Endodermal cell (in vitro differentiated cells): ENCODE measurements at regions not wholly inside any gene's neighbourhood (a gene's known extent, or its start where the extent isn't known, plus 50 kb on each side); places are given as distances from the start of the nearest gene placed in this dataset.

Source experiments
- DNase-seq: peaks from one replicate; pipeline ENCODE4 v3.0.0-alpha.2; 2017
- H3K27ac ChIP-seq: 2 replicates; pipeline ENCODE4 v1.5.1; 2013; ENCODE audit warnings: mild to moderate bottlenecking, low read depth, low read length, moderate library complexity
- H3K27me3 ChIP-seq: 2 replicates; pipeline ENCODE4 v1.6.1; 2013; ENCODE audit warnings: mild to moderate bottlenecking, low read length, moderate library complexity; ENCODE audit not compliant: insufficient read depth, control insufficient read depth, poor library complexity, severe bottlenecking
- H3K36me3 ChIP-seq: 2 replicates; pipeline ENCODE4 v1.7.0; 2013; ENCODE audit warnings: mild to moderate bottlenecking, low read length, moderate library complexity; ENCODE audit not compliant: control insufficient read depth, insufficient read depth
- H3K4me1 ChIP-seq: one replicate; pipeline ENCODE4 v1.7.0; 2013; ENCODE audit warnings: low read length; ENCODE audit not compliant: control insufficient read depth, insufficient read depth
- H3K4me3 ChIP-seq: 2 replicates; pipeline ENCODE4 v1.5.1; 2013; ENCODE audit warnings: mild to moderate bottlenecking, low read length, moderate library complexity
- H3K9ac ChIP-seq: 2 replicates; pipeline ENCODE4 v1.6.1; 2013; ENCODE audit warnings: mild to moderate bottlenecking, low read length, moderate library complexity; ENCODE audit not compliant: poor library complexity, severe bottlenecking; ENCODE audit errors: extremely low read depth
- H3K9me3 ChIP-seq: 2 replicates; pipeline ENCODE4 v1.6.1; 2013; ENCODE audit warnings: mild to moderate bottlenecking, low read length, moderate library complexity; ENCODE audit not compliant: control insufficient read depth
- H3K27ac Mint-ChIP-seq: 2 replicates; pipeline ENCODE4 v1.8.0; 2020; ENCODE audit warnings: mixed read lengths
- H3K27me3 Mint-ChIP-seq: 2 replicates; pipeline ENCODE4 v1.8.0; 2021; ENCODE audit warnings: mild to moderate bottlenecking, mixed read lengths; ENCODE audit not compliant: insufficient read depth
- H3K36me3 Mint-ChIP-seq: 2 replicates; pipeline ENCODE4 v1.8.0; 2020; ENCODE audit warnings: low read depth, mixed read lengths
- H3K4me1 Mint-ChIP-seq: 2 replicates; pipeline ENCODE4 v1.8.0; 2020; ENCODE audit warnings: mixed read lengths
- H3K4me3 Mint-ChIP-seq: 2 replicates; pipeline ENCODE4 v1.8.0; 2020; ENCODE audit warnings: mild to moderate bottlenecking, moderate library complexity, mixed read lengths
- H3K9me3 Mint-ChIP-seq: 2 replicates; pipeline ENCODE4 v1.8.0; 2020; ENCODE audit warnings: mild to moderate bottlenecking, mixed read lengths
- CTCF ChIP-seq: fragments of 200-600 bp; sonication (generic); conservative IDR thresholded peaks from 2 replicates; pipeline ENCODE4 v1.5.0; 2021; ENCODE audit warnings: antibody characterized with exemption, mild to moderate bottlenecking
- WGBS, 2 experiments: methylation state at CpG; one replicate each; pipeline versions ENCODE4 v1.1.5 to v1.1.7; 2013; ENCODE audit warnings: missing lambda C conversion rate in 2 of 2, mixed read lengths in 1 of 2; ENCODE audit not compliant: insufficient coverage in 1 of 2, insufficient read length in 1 of 2; 5-methylcytosine and 5-hydroxymethylcytosine counted together

GRCh38 chrX:15107367-15107988, 162.4 kb downstream of the ASB9 start:
- H3K27me3 Mint-ChIP-seq, result no peaks in the 10 kb centered on the region
- peaks cover 65% of the 10 kb centered on the region for H3K9me3 Mint-ChIP-seq
- peak; percentile 24 for TF ChIP-seq CTCF
- Histone ChIP-seq H3K27me3 (no peaks in the 10 kb centered on the region), H3K4me3 (no peak overlapping the region), H3K4me1 (no peaks in the 10 kb centered on the region), H3K27ac (no peak overlapping the region), H3K9me3 (no peaks in the 10 kb centered on the region), H3K36me3 (no peaks in the 10 kb centered on the region), H3K9ac (no peak overlapping the region)
- no peak overlapping the region for H3K27ac Mint-ChIP-seq
- H3K4me3 Mint-ChIP-seq, result no peak overlapping the region
- H3K36me3 Mint-ChIP-seq, result no peaks in the 10 kb centered on the region
- WGBS, 2 experiments, result 100% methylated on average over 1 of the region's 1 CpG; no CpG with 5 or more reads in 1 of the 2 experiments
- no peak for DNase-seq
- no peaks in the 10 kb centered on the region for H3K4me1 Mint-ChIP-seq

- Histone ChIP-seq H3K27ac (no peak overlapping the region), H3K9ac (no peak overlapping the region), H3K4me1 (no peaks in the 10 kb centered on the region), H3K9me3 (no peaks in the 10 kb centered on the region), H3K27me3 (no peaks in the 10 kb centered on the region), H3K4me3 (no peak overlapping the region), H3K36me3 (no peaks in the 10 kb centered on the region)
- no peak for DNase-seq
- no peak for TF ChIP-seq CTCF
- no peak overlapping the region for H3K4me3 Mint-ChIP-seq
- no peak overlapping the region for H3K27ac Mint-ChIP-seq
- no peaks in the 10 kb centered on the region for H3K27me3 Mint-ChIP-seq
- no peaks in the 10 kb centered on the region for H3K36me3 Mint-ChIP-seq
- H3K9me3 Mint-ChIP-seq, result peaks cover 64% of the 10 kb centered on the region
- WGBS, 2 experiments, result 79% methylated on average over 2 of the region's 2 CpGs; no CpG with 5 or more reads in 1 of the 2 experiments
- H3K4me1 Mint-ChIP-seq, result no peaks in the 10 kb centered on the region
Measured at GRCh38 chrX:15098505-15098904, 171.4 kb downstream of the ASB9 start.

- H3K9me3 Mint-ChIP-seq, result peaks cover 75% of the 10 kb centered on the region
- H3K4me3 Mint-ChIP-seq, result no peak overlapping the region
- H3K4me1 ChIP-seq, result no peaks in the 10 kb centered on the region
- H3K4me1 Mint-ChIP-seq, result no peaks in the 10 kb centered on the region
- no peak overlapping the region for H3K27ac ChIP-seq
- no peak overlapping the region for H3K9ac ChIP-seq
- H3K27me3 Mint-ChIP-seq, result no peaks in the 10 kb centered on the region
- no peak for DNase-seq
- H3K27ac Mint-ChIP-seq, result no peak overlapping the region
- H3K36me3 ChIP-seq, result no peaks in the 10 kb centered on the region
- peak overlapping the region; percentile 40 for H3K4me3 ChIP-seq
- H3K36me3 Mint-ChIP-seq, result no peaks in the 10 kb centered on the region
- TF ChIP-seq CTCF, result no peak
- WGBS, 2 experiments, result 90 to 93% methylated on average over 2 to 5 of the region's 5 CpGs
- H3K27me3 ChIP-seq, result no peaks in the 10 kb centered on the region
- H3K9me3 ChIP-seq, result peaks cover 13% of the 10 kb centered on the region
Measured at GRCh38 chrX:15087747-15088146, 182.1 kb downstream of the ASB9 start.
